H9 (cell line): ENCODE measurements at regions not wholly inside any gene's neighbourhood (a gene's known extent, or its start where the extent isn't known, plus 50 kb on each side); places are given as distances from the start of the nearest gene placed in this dataset.

Experiments
- DNase-seq: peaks from one replicate; pipeline ENCODE4 v3.0.0-alpha.2; 2017
- H2AFZ ChIP-seq: one replicate; pipeline ENCODE4 v1.6.1; 2013; ENCODE audit warnings: mild to moderate bottlenecking, low read length, control low read depth, moderate library complexity
- H2AK5ac ChIP-seq: 2 replicates; pipeline ENCODE4 v1.6.1; 2013; ENCODE audit warnings: low read length, control low read depth, mixed read lengths; ENCODE audit not compliant: insufficient read length
- H2BK120ac ChIP-seq: one replicate; pipeline ENCODE4 v1.6.1; 2013; ENCODE audit warnings: low read depth, mild to moderate bottlenecking, low read length, control low read depth, inconsistent platforms; ENCODE audit not compliant: poor library complexity, severe bottlenecking
- H2BK12ac ChIP-seq: 2 replicates; pipeline ENCODE4 v1.6.1; 2013; ENCODE audit warnings: low read length, control low read depth, mixed read lengths, low read depth; ENCODE audit not compliant: insufficient read length
- H2BK15ac ChIP-seq: 2 replicates; pipeline ENCODE4 v1.6.1; 2013; ENCODE audit warnings: low read depth, low read length, control low read depth
- H2BK20ac ChIP-seq: one replicate; pipeline ENCODE4 v1.6.1; 2013; ENCODE audit warnings: low read depth, mild to moderate bottlenecking, low read length, control low read depth, inconsistent platforms; ENCODE audit not compliant: poor library complexity, severe bottlenecking
- H2BK5ac ChIP-seq: 2 replicates; pipeline ENCODE4 v1.6.1; 2013; ENCODE audit warnings: low read length, control low read depth, mixed read lengths; ENCODE audit not compliant: insufficient read length
- H3K14ac ChIP-seq: 2 replicates; pipeline ENCODE4 v1.6.1; 2013; ENCODE audit warnings: low read length, control low read depth; ENCODE audit not compliant: insufficient read depth
- H3K18ac ChIP-seq: 2 replicates; pipeline ENCODE4 v1.6.1; 2013; ENCODE audit warnings: low read depth, mild to moderate bottlenecking, mixed read lengths, low read length, control low read depth; ENCODE audit not compliant: insufficient read length
- H3K23ac ChIP-seq: 2 replicates; pipeline ENCODE4 v1.6.1; 2013; ENCODE audit warnings: low read length, control low read depth, mixed read lengths, low read depth; ENCODE audit not compliant: insufficient read length
- H3K23me2 ChIP-seq: 2 replicates; pipeline ENCODE4 v1.6.1; 2013; ENCODE audit warnings: low read depth, mild to moderate bottlenecking, mixed read lengths, low read length, control low read depth; ENCODE audit not compliant: insufficient read length, poor library complexity, severe bottlenecking
- H3K27ac ChIP-seq: 2 replicates; pipeline ENCODE4 v1.5.1; 2013; ENCODE audit warnings: low read length, control low read depth, mixed read lengths, low read depth; ENCODE audit not compliant: insufficient read length
- H3K27me3 ChIP-seq: 2 replicates; pipeline ENCODE4 v1.6.1; 2013; ENCODE audit warnings: low read length, control low read depth, inconsistent platforms; ENCODE audit not compliant: insufficient read depth
- H3K4ac ChIP-seq: 2 replicates; pipeline ENCODE4 v1.6.1; 2013; ENCODE audit warnings: low read depth, mild to moderate bottlenecking, control low read depth, inconsistent platforms, low read length, moderate library complexity
- H3K4me1 ChIP-seq: 2 replicates; pipeline ENCODE4 v1.6.1; 2013; ENCODE audit warnings: low read length, control low read depth, inconsistent platforms; ENCODE audit not compliant: insufficient read depth
- H3K4me2 ChIP-seq: 2 replicates; pipeline ENCODE4 v1.6.1; 2013; ENCODE audit warnings: low read length, control low read depth, mixed read lengths; ENCODE audit not compliant: insufficient read length, insufficient read depth
- H3K56ac ChIP-seq: 2 replicates; pipeline ENCODE4 v1.6.1; 2013; ENCODE audit warnings: low read depth, mild to moderate bottlenecking, mixed read lengths, low read length, control low read depth; ENCODE audit not compliant: insufficient read length
- H3K79me1 ChIP-seq: 2 replicates; pipeline ENCODE4 v1.6.1; 2013; ENCODE audit warnings: low read depth, mild to moderate bottlenecking, moderate library complexity, low read length, control low read depth, inconsistent platforms; ENCODE audit not compliant: insufficient read depth, poor library complexity, severe bottlenecking
- H3K79me2 ChIP-seq: 2 replicates; pipeline ENCODE4 v1.6.1; 2013; ENCODE audit warnings: low read length, control low read depth, inconsistent platforms; ENCODE audit not compliant: insufficient read depth
- H3K9ac ChIP-seq: 2 replicates; pipeline ENCODE4 v1.6.1; 2013; ENCODE audit warnings: low read length, control low read depth, mixed read lengths; ENCODE audit not compliant: insufficient read length; ENCODE audit errors: extremely low read depth
- H3K9me3 ChIP-seq: one replicate; pipeline ENCODE4 v1.6.1; 2013; ENCODE audit warnings: low read depth, low read length, inconsistent platforms; ENCODE audit not compliant: control insufficient read depth
- H3T11ph ChIP-seq: one replicate; pipeline ENCODE4 v1.6.1; 2013; ENCODE audit warnings: mild to moderate bottlenecking, low read length, control low read depth, inconsistent platforms
- H4K20me1 ChIP-seq: one replicate; pipeline ENCODE4 v1.6.1; 2013; ENCODE audit not compliant: control insufficient read depth, insufficient read length, insufficient read depth
- H4K5ac ChIP-seq: 2 replicates; pipeline ENCODE4 v1.6.1; 2013; ENCODE audit warnings: low read depth, mild to moderate bottlenecking, mixed read lengths, low read length, control low read depth; ENCODE audit not compliant: insufficient read length
- H4K8ac ChIP-seq: replicated peaks from 2 replicates; pipeline ENCODE4 v1.6.1; 2013; ENCODE audit warnings: low read length, control low read depth, mixed read lengths, low read depth; ENCODE audit not compliant: insufficient read length
- H4K91ac ChIP-seq: 2 replicates; pipeline ENCODE4 v1.6.1; 2013; ENCODE audit warnings: low read depth, mild to moderate bottlenecking, moderate library complexity, mixed read lengths, low read length, control low read depth; ENCODE audit not compliant: insufficient read length
- H3K27ac Mint-ChIP-seq, 3 experiments: 2 replicates in 2 of 3; 3 replicates in 1 of 3; pipeline ENCODE4 v1.8.0; 2020 to 2021; ENCODE audit warnings: mixed read lengths in 3 of 3, mild to moderate bottlenecking in 1 of 3, moderate library complexity in 1 of 3
- H3K27me3 Mint-ChIP-seq: 2 replicates; pipeline ENCODE4 v1.8.0; 2021; ENCODE audit warnings: low read depth, mild to moderate bottlenecking, moderate library complexity, mixed read lengths
- H3K36me3 Mint-ChIP-seq, 3 experiments: 2 replicates in 2 of 3; 3 replicates in 1 of 3; pipeline ENCODE4 v1.8.0; 2020 to 2021; ENCODE audit warnings: low read depth in 3 of 3, mixed read lengths in 3 of 3; ENCODE audit not compliant: insufficient read depth in 1 of 3
- H3K4me1 Mint-ChIP-seq, 2 experiments: 2 replicates each; pipeline ENCODE4 v1.8.0; 2020; ENCODE audit warnings: mixed read lengths in 2 of 2
- H3K4me3 Mint-ChIP-seq, 2 experiments: 2 replicates in 1 of 2; 3 replicates in 1 of 2; pipeline ENCODE4 v1.8.0; 2020 to 2021; ENCODE audit warnings: mild to moderate bottlenecking in 2 of 2, mixed read lengths in 2 of 2, moderate library complexity in 1 of 2
- H3K9me3 Mint-ChIP-seq, 2 experiments: 2 replicates in 1 of 2; 3 replicates in 1 of 2; pipeline ENCODE4 v1.8.0; 2020; ENCODE audit warnings: mild to moderate bottlenecking in 2 of 2, mixed read lengths in 2 of 2, moderate library complexity in 1 of 2
- WGBS: extraction: QIAGEN DNeasy Blood & Tissue Kit; methylation state at CpG from one replicate; pipeline ENCODE4 v1.1.7; 2013; ENCODE audit warnings: missing lambda C conversion rate, low lambda C conversion rate, mixed read lengths; ENCODE audit not compliant: insufficient read length; ENCODE audit errors: extremely low coverage; 5-methylcytosine and 5-hydroxymethylcytosine counted together
- TF ChIP-seq, protein P1 (sequence below): fragments of 200-600 bp; sonication (generic); conservative IDR thresholded peaks from 3 replicates; pipeline ENCODE4 v1.8.0; 2021; ENCODE audit warnings: antibody characterized with exemption, mild to moderate bottlenecking

DNA sequence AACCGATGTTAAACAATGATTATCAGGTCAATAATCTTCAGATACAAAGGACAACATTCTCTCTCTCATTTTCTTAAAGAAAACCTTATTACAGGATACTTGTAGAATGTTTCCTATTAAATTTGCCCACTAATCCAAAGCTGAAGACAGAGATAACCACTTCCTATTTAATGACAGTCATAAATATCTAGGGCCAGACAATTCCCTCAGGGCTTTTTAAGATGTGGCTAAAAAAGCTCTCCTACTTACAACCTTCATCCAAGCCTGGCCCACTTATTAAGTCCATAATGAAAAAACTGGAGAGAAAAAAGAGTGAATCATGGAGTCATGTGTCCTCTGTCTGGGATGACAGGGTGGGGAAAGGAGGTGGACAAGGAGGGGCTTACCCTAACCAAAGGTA lies 235.9 kb downstream of the KLF12 start:
- H4K91ac ChIP-seq = no peak overlapping the region
- no peak overlapping the region for H3K4ac ChIP-seq
- no peaks in the 10 kb centered on the region for H3K4me1 ChIP-seq
- H4K5ac ChIP-seq = no peak overlapping the region
- no peak overlapping the region for H3K4me3 Mint-ChIP-seq
- no peaks in the 10 kb centered on the region for H3K9me3 Mint-ChIP-seq
- H3K27ac Mint-ChIP-seq = no peak overlapping the region
- no peak overlapping the region for H3T11ph ChIP-seq
- H3K9me3 ChIP-seq = no peaks in the 10 kb centered on the region
- no peak overlapping the region for H2AK5ac ChIP-seq
- H3K27me3 ChIP-seq = no peaks in the 10 kb centered on the region
- H3K23me2 ChIP-seq = no peaks in the 10 kb centered on the region
- H3K36me3 Mint-ChIP-seq = no peaks in the 10 kb centered on the region
- no peak overlapping the region for H2BK20ac ChIP-seq
- H3K79me2 ChIP-seq = no peaks in the 10 kb centered on the region
- H4K20me1 ChIP-seq = no peaks in the 10 kb centered on the region
- TF ChIP-seq, protein P1, sequence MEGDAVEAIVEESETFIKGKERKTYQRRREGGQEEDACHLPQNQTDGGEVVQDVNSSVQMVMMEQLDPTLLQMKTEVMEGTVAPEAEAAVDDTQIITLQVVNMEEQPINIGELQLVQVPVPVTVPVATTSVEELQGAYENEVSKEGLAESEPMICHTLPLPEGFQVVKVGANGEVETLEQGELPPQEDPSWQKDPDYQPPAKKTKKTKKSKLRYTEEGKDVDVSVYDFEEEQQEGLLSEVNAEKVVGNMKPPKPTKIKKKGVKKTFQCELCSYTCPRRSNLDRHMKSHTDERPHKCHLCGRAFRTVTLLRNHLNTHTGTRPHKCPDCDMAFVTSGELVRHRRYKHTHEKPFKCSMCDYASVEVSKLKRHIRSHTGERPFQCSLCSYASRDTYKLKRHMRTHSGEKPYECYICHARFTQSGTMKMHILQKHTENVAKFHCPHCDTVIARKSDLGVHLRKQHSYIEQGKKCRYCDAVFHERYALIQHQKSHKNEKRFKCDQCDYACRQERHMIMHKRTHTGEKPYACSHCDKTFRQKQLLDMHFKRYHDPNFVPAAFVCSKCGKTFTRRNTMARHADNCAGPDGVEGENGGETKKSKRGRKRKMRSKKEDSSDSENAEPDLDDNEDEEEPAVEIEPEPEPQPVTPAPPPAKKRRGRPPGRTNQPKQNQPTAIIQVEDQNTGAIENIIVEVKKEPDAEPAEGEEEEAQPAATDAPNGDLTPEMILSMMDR = no peak
- no peak overlapping the region for H4K8ac ChIP-seq
- H2BK120ac ChIP-seq = no peak overlapping the region
- H3K18ac ChIP-seq = no peak overlapping the region
- no peak overlapping the region for H2AFZ ChIP-seq
- H3K27me3 Mint-ChIP-seq = peaks cover 10% of the 10 kb centered on the region
- WGBS = no CpG with 5 or more reads among the region's 1 CpG
- H3K4me2 ChIP-seq = no peak overlapping the region
- no peak overlapping the region for H2BK15ac ChIP-seq
- H3K9ac ChIP-seq = no peak overlapping the region
- no peak overlapping the region for H3K14ac ChIP-seq
- H3K27ac ChIP-seq = no peak overlapping the region
- H3K56ac ChIP-seq = no peak overlapping the region
- H2BK5ac ChIP-seq = no peak overlapping the region
- H3K4me1 Mint-ChIP-seq = peaks cover 0 to 5% of the 10 kb centered on the region in 2 experiments; a peak in 1 of 4 replicates
- no peak overlapping the region for H3K23ac ChIP-seq
- DNase-seq = no peak
- H2BK12ac ChIP-seq = no peak overlapping the region
- H3K79me1 ChIP-seq = no peaks in the 10 kb centered on the region
